H9 (cell line): ENCODE measurements at regions not wholly inside any gene's neighbourhood (a gene's known extent, or its start where the extent isn't known, plus 50 kb on each side); places are given as distances from the start of the nearest gene placed in this dataset.
"Not testable (repeated sequence)": the region's sequence is repeated elsewhere in the genome, so short reads cannot be mapped to it uniquely, and the experiment has no call there.

Source experiments
- DNase-seq: peaks from one replicate; pipeline ENCODE4 v3.0.0-alpha.2; 2017
- H2AFZ ChIP-seq: one replicate; pipeline ENCODE4 v1.6.1; 2013; ENCODE audit warnings: mild to moderate bottlenecking, low read length, control low read depth, moderate library complexity
- H2AK5ac ChIP-seq: 2 replicates; pipeline ENCODE4 v1.6.1; 2013; ENCODE audit warnings: low read length, control low read depth, mixed read lengths; ENCODE audit not compliant: insufficient read length
- H2BK120ac ChIP-seq: one replicate; pipeline ENCODE4 v1.6.1; 2013; ENCODE audit warnings: low read depth, mild to moderate bottlenecking, low read length, control low read depth, inconsistent platforms; ENCODE audit not compliant: poor library complexity, severe bottlenecking
- H2BK12ac ChIP-seq: 2 replicates; pipeline ENCODE4 v1.6.1; 2013; ENCODE audit warnings: low read length, control low read depth, mixed read lengths, low read depth; ENCODE audit not compliant: insufficient read length
- H2BK15ac ChIP-seq: 2 replicates; pipeline ENCODE4 v1.6.1; 2013; ENCODE audit warnings: low read depth, low read length, control low read depth
- H2BK20ac ChIP-seq: one replicate; pipeline ENCODE4 v1.6.1; 2013; ENCODE audit warnings: low read depth, mild to moderate bottlenecking, low read length, control low read depth, inconsistent platforms; ENCODE audit not compliant: poor library complexity, severe bottlenecking
- H2BK5ac ChIP-seq: 2 replicates; pipeline ENCODE4 v1.6.1; 2013; ENCODE audit warnings: low read length, control low read depth, mixed read lengths; ENCODE audit not compliant: insufficient read length
- H3K14ac ChIP-seq: 2 replicates; pipeline ENCODE4 v1.6.1; 2013; ENCODE audit warnings: low read length, control low read depth; ENCODE audit not compliant: insufficient read depth
- H3K18ac ChIP-seq: 2 replicates; pipeline ENCODE4 v1.6.1; 2013; ENCODE audit warnings: low read depth, mild to moderate bottlenecking, mixed read lengths, low read length, control low read depth; ENCODE audit not compliant: insufficient read length
- H3K23ac ChIP-seq: 2 replicates; pipeline ENCODE4 v1.6.1; 2013; ENCODE audit warnings: low read length, control low read depth, mixed read lengths, low read depth; ENCODE audit not compliant: insufficient read length
- H3K23me2 ChIP-seq: 2 replicates; pipeline ENCODE4 v1.6.1; 2013; ENCODE audit warnings: low read depth, mild to moderate bottlenecking, mixed read lengths, low read length, control low read depth; ENCODE audit not compliant: insufficient read length, poor library complexity, severe bottlenecking
- H3K27ac ChIP-seq: 2 replicates; pipeline ENCODE4 v1.5.1; 2013; ENCODE audit warnings: low read length, control low read depth, mixed read lengths, low read depth; ENCODE audit not compliant: insufficient read length
- H3K27me3 ChIP-seq: 2 replicates; pipeline ENCODE4 v1.6.1; 2013; ENCODE audit warnings: low read length, control low read depth, inconsistent platforms; ENCODE audit not compliant: insufficient read depth
- H3K4ac ChIP-seq: 2 replicates; pipeline ENCODE4 v1.6.1; 2013; ENCODE audit warnings: low read depth, mild to moderate bottlenecking, control low read depth, inconsistent platforms, low read length, moderate library complexity
- H3K4me1 ChIP-seq: 2 replicates; pipeline ENCODE4 v1.6.1; 2013; ENCODE audit warnings: low read length, control low read depth, inconsistent platforms; ENCODE audit not compliant: insufficient read depth
- H3K4me2 ChIP-seq: 2 replicates; pipeline ENCODE4 v1.6.1; 2013; ENCODE audit warnings: low read length, control low read depth, mixed read lengths; ENCODE audit not compliant: insufficient read length, insufficient read depth
- H3K56ac ChIP-seq: 2 replicates; pipeline ENCODE4 v1.6.1; 2013; ENCODE audit warnings: low read depth, mild to moderate bottlenecking, mixed read lengths, low read length, control low read depth; ENCODE audit not compliant: insufficient read length
- H3K79me1 ChIP-seq: 2 replicates; pipeline ENCODE4 v1.6.1; 2013; ENCODE audit warnings: low read depth, mild to moderate bottlenecking, moderate library complexity, low read length, control low read depth, inconsistent platforms; ENCODE audit not compliant: insufficient read depth, poor library complexity, severe bottlenecking
- H3K79me2 ChIP-seq: 2 replicates; pipeline ENCODE4 v1.6.1; 2013; ENCODE audit warnings: low read length, control low read depth, inconsistent platforms; ENCODE audit not compliant: insufficient read depth
- H3K9ac ChIP-seq: 2 replicates; pipeline ENCODE4 v1.6.1; 2013; ENCODE audit warnings: low read length, control low read depth, mixed read lengths; ENCODE audit not compliant: insufficient read length; ENCODE audit errors: extremely low read depth
- H3K9me3 ChIP-seq: one replicate; pipeline ENCODE4 v1.6.1; 2013; ENCODE audit warnings: low read depth, low read length, inconsistent platforms; ENCODE audit not compliant: control insufficient read depth
- H3T11ph ChIP-seq: one replicate; pipeline ENCODE4 v1.6.1; 2013; ENCODE audit warnings: mild to moderate bottlenecking, low read length, control low read depth, inconsistent platforms
- H4K20me1 ChIP-seq: one replicate; pipeline ENCODE4 v1.6.1; 2013; ENCODE audit not compliant: control insufficient read depth, insufficient read length, insufficient read depth
- H4K5ac ChIP-seq: 2 replicates; pipeline ENCODE4 v1.6.1; 2013; ENCODE audit warnings: low read depth, mild to moderate bottlenecking, mixed read lengths, low read length, control low read depth; ENCODE audit not compliant: insufficient read length
- H4K8ac ChIP-seq: replicated peaks from 2 replicates; pipeline ENCODE4 v1.6.1; 2013; ENCODE audit warnings: low read length, control low read depth, mixed read lengths, low read depth; ENCODE audit not compliant: insufficient read length
- H4K91ac ChIP-seq: 2 replicates; pipeline ENCODE4 v1.6.1; 2013; ENCODE audit warnings: low read depth, mild to moderate bottlenecking, moderate library complexity, mixed read lengths, low read length, control low read depth; ENCODE audit not compliant: insufficient read length
- H3K27ac Mint-ChIP-seq, 3 experiments: 2 replicates in 2 of 3; 3 replicates in 1 of 3; pipeline ENCODE4 v1.8.0; 2020 to 2021; ENCODE audit warnings: mixed read lengths in 3 of 3, mild to moderate bottlenecking in 1 of 3, moderate library complexity in 1 of 3
- H3K27me3 Mint-ChIP-seq: 2 replicates; pipeline ENCODE4 v1.8.0; 2021; ENCODE audit warnings: low read depth, mild to moderate bottlenecking, moderate library complexity, mixed read lengths
- H3K36me3 Mint-ChIP-seq, 3 experiments: 2 replicates in 2 of 3; 3 replicates in 1 of 3; pipeline ENCODE4 v1.8.0; 2020 to 2021; ENCODE audit warnings: low read depth in 3 of 3, mixed read lengths in 3 of 3; ENCODE audit not compliant: insufficient read depth in 1 of 3
- H3K4me1 Mint-ChIP-seq, 2 experiments: 2 replicates each; pipeline ENCODE4 v1.8.0; 2020; ENCODE audit warnings: mixed read lengths in 2 of 2
- H3K4me3 Mint-ChIP-seq, 2 experiments: 2 replicates in 1 of 2; 3 replicates in 1 of 2; pipeline ENCODE4 v1.8.0; 2020 to 2021; ENCODE audit warnings: mild to moderate bottlenecking in 2 of 2, mixed read lengths in 2 of 2, moderate library complexity in 1 of 2
- H3K9me3 Mint-ChIP-seq, 2 experiments: 2 replicates in 1 of 2; 3 replicates in 1 of 2; pipeline ENCODE4 v1.8.0; 2020; ENCODE audit warnings: mild to moderate bottlenecking in 2 of 2, mixed read lengths in 2 of 2, moderate library complexity in 1 of 2
- CTCF ChIP-seq: fragments of 200-600 bp; sonication (generic); conservative IDR thresholded peaks from 3 replicates; pipeline ENCODE4 v1.8.0; 2021; ENCODE audit warnings: antibody characterized with exemption, mild to moderate bottlenecking
- WGBS: extraction: QIAGEN DNeasy Blood & Tissue Kit; methylation state at CpG from one replicate; pipeline ENCODE4 v1.1.7; 2013; ENCODE audit warnings: missing lambda C conversion rate, low lambda C conversion rate, mixed read lengths; ENCODE audit not compliant: insufficient read length; ENCODE audit errors: extremely low coverage; 5-methylcytosine and 5-hydroxymethylcytosine counted together

GRCh38 chr16:29124828-29125227 lies 140.0 kb downstream of the LAT start:
- Histone ChIP-seq H3K14ac (no peak overlapping the region), H2BK120ac (no peak overlapping the region), H2BK5ac (no peak overlapping the region), H4K8ac (no peak overlapping the region), H3K4me1 (no peaks in the 10 kb centered on the region), H3K23ac (no peak overlapping the region), H3K9me3 (no peaks in the 10 kb centered on the region), H2BK20ac (no peak overlapping the region), H3K9ac (no peak overlapping the region), H2AFZ (no peak overlapping the region), H4K5ac (no peak overlapping the region), H3T11ph (no peak overlapping the region), H3K4me2 (no peak overlapping the region), H3K27me3 (peaks cover 17% of the 10 kb centered on the region; the same call in 1 of the 2 replicates), H2BK12ac (no peak overlapping the region), H3K79me1 (no peaks in the 10 kb centered on the region), H2BK15ac (no peak overlapping the region), H2AK5ac (no peak overlapping the region), H3K18ac (no peak overlapping the region), H4K20me1 (no peaks in the 10 kb centered on the region), H3K56ac (no peak overlapping the region), H3K79me2 (no peaks in the 10 kb centered on the region), H3K27ac (no peak overlapping the region), H3K4ac (no peak overlapping the region), H4K91ac (no peak overlapping the region), H3K23me2 (no peaks in the 10 kb centered on the region)
- Mint-ChIP-seq H3K27ac (no peak overlapping the region), H3K27me3 (peaks cover 76% of the 10 kb centered on the region), H3K4me3 (no peak overlapping the region), H3K4me1 (peaks cover 8 to 9% of the 10 kb centered on the region in 2 experiments), H3K9me3 (no peaks in the 10 kb centered on the region; a peak in 1 of 5 replicates), H3K36me3 (no peaks in the 10 kb centered on the region)
- TF ChIP-seq CTCF = no peak
- DNase-seq = no peak
- WGBS = no CpG with 5 or more reads among the region's 8 CpGs

- not testable (repeated sequence) for H3K36me3 Mint-ChIP-seq, H3K79me1 ChIP-seq, H2AK5ac ChIP-seq, H3K14ac ChIP-seq, H3K9me3 ChIP-seq, H4K20me1 ChIP-seq, H3K4me2 ChIP-seq, H3K4me3 Mint-ChIP-seq, H2AFZ ChIP-seq, H2BK120ac ChIP-seq, H4K5ac ChIP-seq, H4K8ac ChIP-seq, H2BK20ac ChIP-seq, H3K4me1 ChIP-seq, H3K4me1 Mint-ChIP-seq, DNase-seq, H3K9ac ChIP-seq, H3K27ac ChIP-seq, H2BK15ac ChIP-seq, H2BK5ac ChIP-seq, H3T11ph ChIP-seq, H3K79me2 ChIP-seq, H3K27ac Mint-ChIP-seq, H4K91ac ChIP-seq, H2BK12ac ChIP-seq, H3K9me3 Mint-ChIP-seq, H3K4ac ChIP-seq, H3K56ac ChIP-seq, H3K23me2 ChIP-seq, H3K18ac ChIP-seq, H3K23ac ChIP-seq
- WGBS = no CpG with 5 or more reads among the region's 7 CpGs
- peaks cover 71% of the 10 kb centered on the region for H3K27me3 Mint-ChIP-seq
- H3K27me3 ChIP-seq = peaks cover 17% of the 10 kb centered on the region; the same call in 1 of the 2 replicates
These were observed 139.3 kb downstream of the LAT start for GRCh38 chr16:29124162-29124561.
